GM18951 (cell line): ENCODE measurements at regions not wholly inside any gene's neighbourhood (a gene's known extent, or its start where the extent isn't known, plus 50 kb on each side); places are given as distances from the start of the nearest gene placed in this dataset.
"Not testable (repeated sequence)": the region's sequence is repeated elsewhere in the genome, so short reads cannot be mapped to it uniquely, and the experiment has no call there.

ENCODE experiments used
- POLR2A ChIP-seq: IDR thresholded peaks from 4 replicates; pipeline ENCODE4 v1.6.1; 2011; ENCODE audit warnings: mild to moderate bottlenecking; ENCODE audit not compliant: insufficient read length, insufficient read depth; ENCODE audit errors: extremely low read depth
- in situ Hi-C: fragments of 300-500 bp; cut with MboI; formaldehyde crosslinking; loops from one replicate; pipeline ENCODE4 v1.12.0; 2022; ENCODE audit warnings: low sequenced_read_pairs, mixed read lengths, inconsistent platforms; ENCODE audit not compliant: unreplicated experiment

GRCh38 chr2:7539760-7540159, 622.5 kb downstream of the RNF144A start:
- in situ Hi-C loops: no loop called here
- no peak for TF ChIP-seq POLR2A

GRCh38 chr2:7552825-7553570, 635.8 kb downstream of the RNF144A start:
- TF ChIP-seq POLR2A: no peak
- in situ Hi-C loops: no loop called here

GRCh38 chr2:7555260-7555659, 638.0 kb downstream of the RNF144A start:
- no peak for TF ChIP-seq POLR2A
- in situ Hi-C loops: no loop called here

GRCh38 chr2:7557376-7557775, 640.2 kb downstream of the RNF144A start:
- TF ChIP-seq POLR2A: no peak
- in situ Hi-C loops: no loop called here

GRCh38 chr2:7559791-7560190, 642.6 kb downstream of the RNF144A start:
- in situ Hi-C loops: no loop called here
- no peak for TF ChIP-seq POLR2A

- in situ Hi-C loops: no loop called here
- no peak for TF ChIP-seq POLR2A
These were observed 649.2 kb downstream of the RNF144A start for GRCh38 chr2:7566382-7566881.

- in situ Hi-C loops: not testable (repeated sequence)
These were observed 649.9 kb downstream of the RNF144A start for GRCh38 chr2:7567116-7567515.

GRCh38 chr2:7567646-7568045, 650.4 kb downstream of the RNF144A start:
- no peak for TF ChIP-seq POLR2A
- in situ Hi-C loops: no loop called here

GRCh38 chr2:7570247-7570646, 653.0 kb downstream of the RNF144A start:
- TF ChIP-seq POLR2A: no peak
- in situ Hi-C loops: no loop called here

GRCh38 chr2:7571701-7572100, 654.5 kb downstream of the RNF144A start:
- no peak for TF ChIP-seq POLR2A
- in situ Hi-C loops: no loop called here

- TF ChIP-seq POLR2A: no peak
These were observed 655.2 kb downstream of the RNF144A start for GRCh38 chr2:7572450-7572849.

GRCh38 chr2:7573166-7573825, 656.1 kb downstream of the RNF144A start:
- TF ChIP-seq POLR2A: no peak
- in situ Hi-C loops: no loop called here

More at GRCh38 chr2:7572450-7572849, 655.2 kb downstream of the RNF144A start:
- in situ Hi-C loops: no loop called here

GRCh38 chr2:7574385-7574784, 657.2 kb downstream of the RNF144A start:
- TF ChIP-seq POLR2A: no peak
- in situ Hi-C loops: no loop called here

- no peak for TF ChIP-seq POLR2A
- in situ Hi-C loops: no loop called here
These were observed 660.6 kb downstream of the RNF144A start for GRCh38 chr2:7577769-7578168.
